HG02970 (cell line): ENCODE measurements at regions not wholly inside any gene's neighbourhood (a gene's known extent, or its start where the extent isn't known, plus 50 kb on each side); places are given as distances from the start of the nearest gene placed in this dataset.

ENCODE experiments used
- ATAC-seq: cut with Tn5 transposase; IDR thresholded peaks from one replicate; pipeline ENCODE4 v1.9.1; 2021; ENCODE audit warnings: mild to moderate bottlenecking, moderate library complexity, moderate number of reproducible peaks; ENCODE audit not compliant: unreplicated experiment, low FRiP score

- ATAC-seq = no peak
These were observed 92.4 kb upstream of the ANKRD34C start for GRCh38 chr15:79190093-79190492.

GRCh38 chr15:79186616-79187015 lies 95.9 kb upstream of the ANKRD34C start:
- no peak for ATAC-seq

- no peak for ATAC-seq
These were observed 94.6 kb upstream of the RASGRF1 start for GRCh38 chr15:79185199-79185598.

- peak; percentile 55 for ATAC-seq
These were observed 93.9 kb upstream of the RASGRF1 start for GRCh38 chr15:79184465-79184892.

- no peak for ATAC-seq
These were observed 89.7 kb upstream of the RASGRF1 start for GRCh38 chr15:79180318-79180717.

GRCh38 chr15:79179597-79179996 lies 89.0 kb upstream of the RASGRF1 start:
- ATAC-seq = no peak

GRCh38 chr15:79179108-79179561 lies 88.6 kb upstream of the RASGRF1 start:
- no peak for ATAC-seq

GRCh38 chr15:79178594-79178993 lies 88.0 kb upstream of the RASGRF1 start:
- no peak for ATAC-seq

- ATAC-seq = no peak
These were observed 85.6 kb upstream of the RASGRF1 start for GRCh38 chr15:79176151-79176550.

GRCh38 chr15:79172801-79173460 lies 82.4 kb upstream of the RASGRF1 start:
- ATAC-seq = no peak

GRCh38 chr15:79172032-79172481 lies 81.5 kb upstream of the RASGRF1 start:
- no peak for ATAC-seq

- no peak for ATAC-seq
These were observed 80.9 kb upstream of the RASGRF1 start for GRCh38 chr15:79171320-79172031.

- no peak for ATAC-seq
These were observed 79.7 kb upstream of the RASGRF1 start for GRCh38 chr15:79170256-79170664.

GRCh38 chr15:79169526-79170133 lies 79.0 kb upstream of the RASGRF1 start:
- ATAC-seq = no peak

- no peak for ATAC-seq
These were observed 78.4 kb upstream of the RASGRF1 start for GRCh38 chr15:79168922-79169456.

GRCh38 chr15:79167776-79168175 lies 77.2 kb upstream of the RASGRF1 start:
- ATAC-seq = no peak

GRCh38 chr15:79166311-79166955 lies 75.9 kb upstream of the RASGRF1 start:
- no peak for ATAC-seq

GRCh38 chr15:79164465-79164864 lies 73.9 kb upstream of the RASGRF1 start:
- no peak for ATAC-seq

GRCh38 chr15:79164043-79164442 lies 73.5 kb upstream of the RASGRF1 start:
- no peak for ATAC-seq

GRCh38 chr15:79163395-79163794 lies 72.8 kb upstream of the RASGRF1 start:
- no peak for ATAC-seq
